GM12873 (cell line): ENCODE measurements at regions not wholly inside any gene's neighbourhood (a gene's known extent, or its start where the extent isn't known, plus 50 kb on each side); places are given as distances from the start of the nearest gene placed in this dataset.

Source experiments
- CTCF ChIP-seq: IDR thresholded peaks from 2 replicates; pipeline ENCODE4 v1.5.1; 2012; ENCODE audit warnings: low read depth, mild to moderate bottlenecking, moderate library complexity, low read length, control low read depth; ENCODE audit not compliant: insufficient read depth; ENCODE audit errors: missing control alignments

GRCh38 chr16:86444261-86444660, 66.1 kb upstream of the FOXF1 start:
- no peak for TF ChIP-seq CTCF

GRCh38 chr16:86444661-86445060, 65.7 kb upstream of the FOXF1 start:
- no peak for TF ChIP-seq CTCF

- TF ChIP-seq CTCF = no peak
These were observed 64.0 kb upstream of the FOXF1 start for GRCh38 chr16:86446279-86446678.

- TF ChIP-seq CTCF = no peak
These were observed 63.1 kb upstream of the FOXF1 start for GRCh38 chr16:86447228-86447627.

- no peak for TF ChIP-seq CTCF
These were observed 61.9 kb upstream of the FOXF1 start for GRCh38 chr16:86448306-86448890.

GRCh38 chr16:86449446-86450095, 60.8 kb upstream of the FOXF1 start:
- no peak for TF ChIP-seq CTCF

- no peak for TF ChIP-seq CTCF
These were observed 59.6 kb upstream of the FOXF1 start for GRCh38 chr16:86450691-86451090.

- TF ChIP-seq CTCF = no peak
These were observed 57.9 kb upstream of the FOXF1 start for GRCh38 chr16:86452451-86452850.
